A549 (cell line): ENCODE measurements at regions not wholly inside any gene's neighbourhood (a gene's known extent, or its start where the extent isn't known, plus 50 kb on each side); places are given as distances from the start of the nearest gene placed in this dataset.

Experiments used
- ATAC-seq, 2 experiments: fragments of 200-7000 bp in 1 of 2; fragments of >200 bp in 1 of 2; cut with Nextera tagmentation in 1 of 2; cut with Tn5 transposase in 1 of 2; 3 replicates each; pipeline versions ENCODE4 v1.8.0 to v1.9.1; 2018 to 2020; ENCODE audit warnings: mild to moderate bottlenecking in 1 of 2, moderate library complexity in 1 of 2
- CTCF ChIA-PET: fragments of 300-600 bp; sonication (Branson Sonifier 250); formaldehyde crosslinking; extraction: SDS; loops from one replicate; lab custom pipeline; 2021; ENCODE audit warnings: antibody characterized with exemption, inconsistent platforms; lab: Yijun Ruan, JAX
- POLR2A ChIA-PET: fragments of 350-600 bp; formaldehyde crosslinking; extraction: SDS; loops from one replicate; lab custom pipeline; 2021; ENCODE audit warnings: antibody characterized with exemption, inconsistent platforms; lab: Yijun Ruan, JAX
- DNase-seq, 2 experiments: peaks; one replicate each; pipeline versions ENCODE4 v3.0.0 to v3.0.0-alpha.2; 2011 to 2016; ENCODE audit warnings: low read depth in 1 of 2, low spot score in 1 of 2
- FAIRE-seq: peaks from 2 replicates; lab custom pipeline; 2011; peaks lifted over from hg19 to GRCh38; lab: Jason Lieb, UNC
- H3K27ac ChIP-seq, 2 experiments: fragments of >200 bp; sonication (Bioruptor Twin); formaldehyde crosslinking; 3 replicates each; pipeline ENCODE4 v1.5.1; 2016 to 2017
- H3K4me1 ChIP-seq: fragments of >200 bp; sonication (Bioruptor Twin); formaldehyde crosslinking; 3 replicates; pipeline ENCODE4 v1.6.1; 2016
- H3K4me2 ChIP-seq: fragments of >200 bp; sonication (Bioruptor Twin); formaldehyde crosslinking; 3 replicates; pipeline ENCODE4 v1.6.1; 2016
- H3K4me3 ChIP-seq: fragments of >200 bp; sonication (Bioruptor Twin); formaldehyde crosslinking; 3 replicates; pipeline ENCODE4 v1.5.1; 2016
- H3K9me3 ChIP-seq: fragments of >200 bp; sonication (Bioruptor Twin); formaldehyde crosslinking; 3 replicates; pipeline ENCODE4 v1.6.1; 2016
- CEBPB ChIP-seq, 2 experiments: fragments of >200 bp in 1 of 2; sonication (Bioruptor Twin) in 1 of 2; formaldehyde crosslinking in 1 of 2; IDR thresholded peaks; 2 replicates each; pipeline ENCODE4 v1.6.1; 2012 to 2016
- CHD2 ChIP-seq: fragments of 150-350 bp; IDR thresholded peaks from 2 replicates; pipeline ENCODE4 v1.6.1; 2014; ENCODE audit warnings: low read length; ENCODE audit not compliant: partially characterized antibody
- CHD4 ChIP-seq: fragments of 200-600 bp; sonication (generic); IDR thresholded peaks from 2 replicates; pipeline ENCODE4 v1.6.1; 2016; ENCODE audit warnings: antibody characterized with exemption, mild to moderate bottlenecking, borderline replicate concordance
- E2F6 ChIP-seq: IDR thresholded peaks from 2 replicates; pipeline ENCODE4 v1.6.1; 2012; ENCODE audit warnings: low read depth, borderline replicate concordance
- EHF ChIP-seq: fragments of 250-450 bp; sonication (Bioruptor Pico); IDR thresholded peaks from 2 replicates; pipeline ENCODE4 v1.5.0; 2020; ENCODE audit warnings: mild to moderate bottlenecking
- EHMT2 ChIP-seq: fragments of 200-600 bp; sonication (generic); IDR thresholded peaks from 2 replicates; pipeline ENCODE4 v1.6.1; 2016; ENCODE audit warnings: antibody characterized with exemption, low read depth, mild to moderate bottlenecking, moderate library complexity
- FOSB ChIP-seq: fragments of 250-450 bp; sonication (Bioruptor Pico); IDR thresholded peaks from 2 replicates; pipeline ENCODE4 v1.5.0; 2020; ENCODE audit warnings: mild to moderate bottlenecking, moderate library complexity
- FOSL2 ChIP-seq, 2 experiments: fragments of 450-650 bp in 1 of 2; fragments of >200 bp in 1 of 2; sonication (Bioruptor Twin) in 1 of 2; formaldehyde crosslinking; IDR thresholded peaks; 2 replicates each; pipeline versions ENCODE4 v1.5.0 to v1.6.1; 2016 to 2020; ENCODE audit warnings: mild to moderate bottlenecking in 1 of 2, moderate library complexity in 1 of 2
- FOXS1 ChIP-seq: fragments of 250-450 bp; sonication (Bioruptor Pico); IDR thresholded peaks from 2 replicates; pipeline ENCODE4 v1.5.0; 2020; ENCODE audit warnings: mild to moderate bottlenecking, moderate library complexity
- HOXA7 ChIP-seq: fragments of 250-450 bp; sonication (Bioruptor Pico); IDR thresholded peaks from 2 replicates; pipeline ENCODE4 v1.5.0; 2020; ENCODE audit warnings: mild to moderate bottlenecking, moderate library complexity
- HOXB5 ChIP-seq: fragments of 250-450 bp; sonication (Bioruptor Pico); IDR thresholded peaks from 2 replicates; pipeline ENCODE4 v1.5.0; 2020; ENCODE audit warnings: mild to moderate bottlenecking, moderate library complexity
- JUN ChIP-seq, 2 experiments: fragments of >200 bp; sonication (Bioruptor Twin); formaldehyde crosslinking; IDR thresholded peaks; 2 replicates in 1 of 2; 3 replicates in 1 of 2; pipeline ENCODE4 v1.6.1; 2016 to 2017
- JUNB ChIP-seq: fragments of >200 bp; sonication (Bioruptor Twin); formaldehyde crosslinking; IDR thresholded peaks from 2 replicates; pipeline ENCODE4 v1.6.1; 2016
- MAX ChIP-seq: IDR thresholded peaks from 2 replicates; pipeline ENCODE4 v1.6.1; 2012
- MAZ ChIP-seq: fragments of 150-350 bp; IDR thresholded peaks from 2 replicates; pipeline ENCODE4 v1.6.1; 2014; ENCODE audit warnings: antibody characterized with exemption, low read depth, low read length, borderline replicate concordance
- NPAS2 ChIP-seq: fragments of 250-450 bp; sonication (Bioruptor Pico); IDR thresholded peaks from 2 replicates; pipeline ENCODE4 v1.8.0; 2022; ENCODE audit warnings: mild to moderate bottlenecking, moderate library complexity, borderline replicate concordance
- NR3C1 ChIP-seq: fragments of >200 bp; sonication (Bioruptor Twin); formaldehyde crosslinking; IDR thresholded peaks from 3 replicates; pipeline ENCODE4 v1.6.1; 2017
- RAD21 ChIP-seq, 2 experiments: fragments of >200 bp in 1 of 2; sonication (Bioruptor Twin) in 1 of 2; formaldehyde crosslinking in 1 of 2; IDR thresholded peaks in 1 of 2; conservative IDR thresholded peaks in 1 of 2; 2 replicates in 1 of 2; 3 replicates in 1 of 2; pipeline ENCODE4 v1.6.1; 2012 to 2018; ENCODE audit warnings: inconsistent platforms in 1 of 2
- SMC3 ChIP-seq: fragments of >200 bp; sonication (Bioruptor Twin); formaldehyde crosslinking; IDR thresholded peaks from 3 replicates; pipeline ENCODE4 v1.6.1; 2018; ENCODE audit warnings: inconsistent platforms
- TFCP2L1 ChIP-seq: fragments of 250-450 bp; sonication (Bioruptor Pico); IDR thresholded peaks from 2 replicates; pipeline ENCODE4 v1.5.0; 2021; ENCODE audit warnings: mild to moderate bottlenecking
- ZFP36 ChIP-seq: fragments of 450-650 bp; IDR thresholded peaks from 2 replicates; pipeline ENCODE4 v1.6.1; 2014; ENCODE audit warnings: borderline replicate concordance; ENCODE audit not compliant: partially characterized antibody
- WGBS: methylation state at CpG from one replicate; pipeline ENCODE4 v1.1.6; 2017; ENCODE audit errors: missing lambda C conversion rate; 5-methylcytosine and 5-hydroxymethylcytosine counted together
- TF ChIP-seq, protein P1 (sequence below): IDR thresholded peaks from 2 replicates; pipeline ENCODE4 v1.6.1; 2012
- TF ChIP-seq, protein P2 (sequence below): fragments of 250-450 bp; sonication (Bioruptor Pico); IDR thresholded peaks from 2 replicates; pipeline ENCODE4 v1.5.0; 2021; ENCODE audit warnings: mild to moderate bottlenecking, moderate library complexity, borderline replicate concordance

DNA sequence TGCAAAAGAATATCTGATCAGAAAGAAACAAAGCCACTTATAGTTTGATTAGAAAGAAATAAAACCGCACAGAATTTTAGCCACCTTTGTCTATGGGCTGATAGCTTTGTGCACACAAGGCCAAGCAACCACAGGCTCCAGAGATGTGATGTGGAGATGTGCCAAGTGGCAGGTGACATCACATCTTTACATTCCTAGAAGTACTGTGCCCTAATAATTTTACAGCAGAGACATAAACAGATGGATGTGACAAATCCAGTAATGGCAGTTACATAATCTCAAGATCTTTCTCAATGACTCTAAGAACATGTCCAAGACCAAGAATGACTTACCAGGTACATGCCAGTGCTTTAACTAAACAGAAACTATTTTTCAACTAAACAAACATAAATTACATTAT lies 159.5 kb downstream of the LTN1 start:
- no peak for ATAC-seq
- TF ChIP-seq, protein P1, sequence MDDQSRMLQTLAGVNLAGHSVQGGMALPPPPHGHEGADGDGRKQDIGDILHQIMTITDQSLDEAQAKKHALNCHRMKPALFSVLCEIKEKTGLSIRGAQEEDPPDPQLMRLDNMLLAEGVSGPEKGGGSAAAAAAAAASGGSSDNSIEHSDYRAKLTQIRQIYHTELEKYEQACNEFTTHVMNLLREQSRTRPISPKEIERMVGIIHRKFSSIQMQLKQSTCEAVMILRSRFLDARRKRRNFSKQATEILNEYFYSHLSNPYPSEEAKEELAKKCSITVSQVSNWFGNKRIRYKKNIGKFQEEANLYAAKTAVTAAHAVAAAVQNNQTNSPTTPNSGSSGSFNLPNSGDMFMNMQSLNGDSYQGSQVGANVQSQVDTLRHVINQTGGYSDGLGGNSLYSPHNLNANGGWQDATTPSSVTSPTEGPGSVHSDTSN = no peak
- TF ChIP-seq RAD21 (conservative IDR thresholded peaks at IDR 0.05 in 1 of 2, IDR thresholded peaks at IDR 0.05 in 1 of 2) (no peak), CEBPB (IDR thresholded peaks at IDR 0.05) (no peak), JUNB (no peak), FOSL2 (IDR thresholded peaks at IDR 0.05) (no peak), FOSL2 (CRISPR knock-in tag; IDR thresholded peaks at IDR 0.05) (no peak), NPAS2 (CRISPR knock-in tag) (no peak), E2F6 (no peak), ZFP36 (no peak), CHD4 (no peak), FOSB (no peak), SMC3 (no peak), MAX (no peak), NR3C1 (no peak), TFCP2L1 (CRISPR knock-in tag) (no peak)
- TF ChIP-seq, all 56 proteins: peak for 0
- no peak overlapping the region for H3K27ac ChIP-seq
- ChIA-PET CTCF (interaction anchor here (1.2 kb wide), 1 partner anchor 31 kb away, joined by 3 read pairs; no protein-coding TSS in a partner anchor), POLR2A (no interaction called here)
- H3K4me2 ChIP-seq = no peak overlapping the region
- no peaks in the 10 kb centered on the region for H3K9me3 ChIP-seq
- 44% methylated on average over 1 of the region's 1 CpG for WGBS
- no peak for FAIRE-seq
- no peak for DNase-seq
- no peak overlapping the region for H3K4me3 ChIP-seq
- no peaks in the 10 kb centered on the region for H3K4me1 ChIP-seq

DNA sequence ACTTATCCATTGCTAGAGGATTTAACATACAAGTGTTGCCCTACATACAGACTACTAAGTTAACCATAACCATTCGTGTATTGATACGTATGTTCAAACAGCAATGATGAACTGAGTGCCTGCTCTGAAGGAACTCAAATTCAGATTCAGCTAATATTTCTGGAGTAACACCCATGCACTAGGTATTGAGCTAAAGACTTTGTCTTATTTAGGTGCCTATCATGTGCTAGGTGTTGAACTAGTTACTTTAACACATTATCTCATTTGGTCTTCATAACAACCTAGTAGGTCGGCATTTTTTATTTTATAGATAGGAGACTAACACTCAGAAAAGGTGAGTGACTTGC lies 160.0 kb downstream of the LTN1 start:
- CTCF ChIA-PET = interaction anchor here (1.2 kb wide), 1 partner anchor 31 kb away, joined by 3 read pairs; no protein-coding TSS in a partner anchor
- no peak overlapping the region for H3K4me3 ChIP-seq
- DNase-seq (no peak), FAIRE-seq (no peak), ATAC-seq (no peak)
- no peak overlapping the region for H3K27ac ChIP-seq
- TF ChIP-seq RAD21 (conservative IDR thresholded peaks at IDR 0.05 in 1 of 2, IDR thresholded peaks at IDR 0.05 in 1 of 2) (no peak), JUNB (no peak), HOXB5 (CRISPR knock-in tag) (no peak), MAZ (no peak), FOSL2 (IDR thresholded peaks at IDR 0.05) (no peak), FOSL2 (CRISPR knock-in tag; IDR thresholded peaks at IDR 0.05) (no peak), EHF (CRISPR knock-in tag) (no peak), JUN (IDR thresholded peaks at IDR 0.05) (no peak), CHD2 (no peak), FOXS1 (CRISPR knock-in tag) (no peak), HOXA7 (CRISPR knock-in tag) (no peak), MAX (no peak), EHMT2 (no peak), CEBPB (IDR thresholded peaks at IDR 0.05) (no peak)
- TF ChIP-seq, protein P1 = no peak
- TF ChIP-seq, protein P2, sequence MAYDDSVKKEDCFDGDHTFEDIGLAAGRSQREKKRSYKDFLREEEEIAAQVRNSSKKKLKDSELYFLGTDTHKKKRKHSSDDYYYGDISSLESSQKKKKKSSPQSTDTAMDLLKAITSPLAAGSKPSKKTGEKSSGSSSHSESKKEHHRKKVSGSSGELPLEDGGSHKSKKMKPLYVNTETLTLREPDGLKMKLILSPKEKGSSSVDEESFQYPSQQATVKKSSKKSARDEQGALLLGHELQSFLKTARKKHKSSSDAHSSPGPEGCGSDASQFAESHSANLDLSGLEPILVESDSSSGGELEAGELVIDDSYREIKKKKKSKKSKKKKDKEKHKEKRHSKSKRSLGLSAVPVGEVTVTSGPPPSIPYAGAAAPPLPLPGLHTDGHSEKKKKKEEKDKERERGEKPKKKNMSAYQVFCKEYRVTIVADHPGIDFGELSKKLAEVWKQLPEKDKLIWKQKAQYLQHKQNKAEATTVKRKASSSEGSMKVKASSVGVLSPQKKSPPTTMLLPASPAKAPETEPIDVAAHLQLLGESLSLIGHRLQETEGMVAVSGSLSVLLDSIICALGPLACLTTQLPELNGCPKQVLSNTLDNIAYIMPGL (CRISPR knock-in tag) = no peak
- POLR2A ChIA-PET = no interaction called here
- no peak overlapping the region for H3K4me2 ChIP-seq
- WGBS = 67% methylated on average over 3 of the region's 3 CpGs
- H3K9me3 ChIP-seq = no peaks in the 10 kb centered on the region
- H3K4me1 ChIP-seq = no peaks in the 10 kb centered on the region
